ENCODE measurements at regions not wholly inside any gene's neighbourhood (a gene's known extent, or its start where the extent isn't known, plus 50 kb on each side); places are given as distances from the start of the nearest gene placed in this dataset.

DNA sequence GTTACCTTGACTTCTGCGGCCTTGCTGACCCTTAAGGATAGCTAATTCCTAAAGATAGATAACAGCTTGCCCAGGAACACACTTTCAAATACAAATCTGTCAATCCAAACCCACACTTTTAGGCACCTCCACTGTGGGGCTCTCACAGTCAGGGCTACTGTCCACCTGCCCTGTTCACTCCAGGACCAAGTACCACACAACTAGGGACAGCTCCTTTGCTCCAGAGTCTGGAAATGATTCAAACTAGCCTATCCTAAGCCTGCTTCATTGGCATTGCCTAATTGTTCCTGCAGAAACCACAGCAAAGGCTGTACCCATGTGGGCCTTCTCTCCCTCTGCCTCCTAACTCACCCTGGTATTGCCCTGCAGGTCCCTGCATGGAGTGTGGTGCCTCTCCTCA, 538.9 kb upstream of the IGFBP3 start:
- H3K4me3 ChIP-seq (ENCODE audit: low read depth, low read length) = no peak overlapping the region
- TF ChIP-seq, protein P1, sequence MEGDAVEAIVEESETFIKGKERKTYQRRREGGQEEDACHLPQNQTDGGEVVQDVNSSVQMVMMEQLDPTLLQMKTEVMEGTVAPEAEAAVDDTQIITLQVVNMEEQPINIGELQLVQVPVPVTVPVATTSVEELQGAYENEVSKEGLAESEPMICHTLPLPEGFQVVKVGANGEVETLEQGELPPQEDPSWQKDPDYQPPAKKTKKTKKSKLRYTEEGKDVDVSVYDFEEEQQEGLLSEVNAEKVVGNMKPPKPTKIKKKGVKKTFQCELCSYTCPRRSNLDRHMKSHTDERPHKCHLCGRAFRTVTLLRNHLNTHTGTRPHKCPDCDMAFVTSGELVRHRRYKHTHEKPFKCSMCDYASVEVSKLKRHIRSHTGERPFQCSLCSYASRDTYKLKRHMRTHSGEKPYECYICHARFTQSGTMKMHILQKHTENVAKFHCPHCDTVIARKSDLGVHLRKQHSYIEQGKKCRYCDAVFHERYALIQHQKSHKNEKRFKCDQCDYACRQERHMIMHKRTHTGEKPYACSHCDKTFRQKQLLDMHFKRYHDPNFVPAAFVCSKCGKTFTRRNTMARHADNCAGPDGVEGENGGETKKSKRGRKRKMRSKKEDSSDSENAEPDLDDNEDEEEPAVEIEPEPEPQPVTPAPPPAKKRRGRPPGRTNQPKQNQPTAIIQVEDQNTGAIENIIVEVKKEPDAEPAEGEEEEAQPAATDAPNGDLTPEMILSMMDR (IDR thresholded peaks at IDR 0.05; ENCODE audit: control insufficient read depth, extremely low read depth, insufficient read depth) = no peak
- DNase-seq (ENCODE audit: low read depth) = no peak

DNA sequence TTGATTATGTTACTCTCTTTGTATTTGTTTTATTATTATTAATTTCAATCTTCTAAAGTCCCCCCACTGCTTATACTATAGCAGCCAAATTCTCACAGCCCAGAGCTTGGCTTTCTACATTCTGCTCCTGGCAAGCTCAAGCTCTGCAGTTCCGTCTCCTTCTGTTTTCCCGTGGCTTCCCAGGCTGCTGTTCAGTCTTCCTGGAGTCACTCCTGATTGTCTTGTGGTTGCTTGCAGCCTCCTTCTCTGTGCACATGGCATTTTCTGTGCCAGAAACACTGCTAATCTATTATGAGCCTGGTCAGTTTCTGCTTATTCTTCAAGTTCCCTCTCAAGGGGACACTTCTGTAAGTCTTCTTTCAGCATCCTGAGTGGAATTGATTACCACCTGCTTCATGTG, 533.7 kb upstream of the IGFBP3 start:
- H3K4me3 ChIP-seq (ENCODE audit: low read depth, low read length) = no peak overlapping the region
- no peak for DNase-seq (ENCODE audit: low read depth)
- TF ChIP-seq, protein P1 (IDR thresholded peaks at IDR 0.05; ENCODE audit: control insufficient read depth, extremely low read depth, insufficient read depth) = no peak

DNA sequence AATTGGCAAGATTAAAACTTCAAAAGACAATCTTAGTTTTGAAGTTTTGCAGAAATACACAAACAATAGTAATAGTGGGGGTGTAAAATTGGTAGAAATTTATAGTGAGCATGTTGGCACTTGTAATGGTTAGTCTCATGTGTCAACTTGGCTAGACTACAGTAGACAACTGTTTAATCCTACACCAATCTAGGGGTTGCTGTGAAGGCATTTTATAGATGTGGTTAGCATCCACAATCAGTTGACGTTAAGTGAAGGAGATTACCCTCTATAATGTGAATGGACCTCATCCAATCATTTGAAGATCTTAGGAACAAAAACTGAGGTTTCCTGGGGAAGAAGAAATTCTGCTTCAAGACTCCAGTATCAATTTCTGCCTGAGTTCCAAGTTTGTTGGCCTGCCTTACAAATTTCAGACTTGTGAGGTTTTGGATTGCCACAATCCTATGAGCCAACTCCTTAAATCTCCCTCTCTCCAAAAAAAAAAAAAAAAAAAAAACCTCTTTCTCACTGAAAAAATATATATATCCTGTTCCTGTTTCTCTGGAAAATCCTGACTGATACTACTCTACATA, 531.6 kb upstream of the IGFBP3 start:
- no peak for DNase-seq (ENCODE audit: low read depth)
- TF ChIP-seq, protein P1 (IDR thresholded peaks at IDR 0.05; ENCODE audit: control insufficient read depth, extremely low read depth, insufficient read depth) = no peak

DNA sequence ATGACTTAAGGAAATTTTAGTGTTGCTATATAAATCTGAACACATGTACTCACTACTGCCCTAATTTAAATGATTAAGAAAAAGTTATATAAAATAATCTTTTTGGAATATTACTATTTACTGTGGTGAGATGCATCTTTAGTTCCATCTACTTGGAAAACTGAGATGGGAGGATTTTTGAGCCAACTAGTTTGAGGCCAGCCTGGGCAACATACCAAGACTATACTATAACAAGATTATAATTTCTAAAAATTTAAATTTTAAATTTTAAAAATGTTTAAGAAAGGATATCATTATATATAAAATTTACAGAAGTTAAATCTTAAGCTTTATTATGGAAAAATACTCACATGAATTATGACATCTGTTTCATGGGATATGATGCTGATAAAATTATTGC, 530.8 kb upstream of the IGFBP3 start:
- H3K4me3 ChIP-seq (ENCODE audit: low read depth, low read length) = no peak overlapping the region
- TF ChIP-seq, protein P1 (IDR thresholded peaks at IDR 0.05; ENCODE audit: control insufficient read depth, extremely low read depth, insufficient read depth) = no peak
- DNase-seq (ENCODE audit: low read depth) = no peak

More for the DNA sequence above, 531.6 kb upstream of the IGFBP3 start:
- no peak overlapping the region for H3K4me3 ChIP-seq (ENCODE audit: low read depth, low read length)

DNA sequence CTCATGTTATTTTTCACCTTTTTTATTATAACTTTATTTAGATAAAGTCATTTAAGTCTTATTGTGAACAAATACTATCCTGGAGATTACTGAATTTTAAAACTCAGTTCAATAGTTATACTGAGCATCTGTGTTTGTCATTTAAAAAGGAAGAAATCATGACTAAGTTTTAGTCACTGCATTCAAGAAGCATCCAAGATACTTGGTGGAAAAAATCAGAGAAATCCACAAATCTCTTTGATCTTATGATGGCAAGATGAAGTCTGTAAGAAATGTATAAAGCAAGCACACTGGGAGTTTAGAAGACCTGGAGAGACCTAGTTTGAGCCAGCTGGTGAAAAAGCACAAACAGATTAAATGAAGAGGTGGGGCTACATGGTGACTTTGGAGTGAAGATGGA, 529.8 kb upstream of the IGFBP3 start:
- TF ChIP-seq, protein P1 (IDR thresholded peaks at IDR 0.05; ENCODE audit: control insufficient read depth, extremely low read depth, insufficient read depth) = no peak
- no peak for DNase-seq (ENCODE audit: low read depth)
- no peak overlapping the region for H3K4me3 ChIP-seq (ENCODE audit: low read depth, low read length)

- no peak overlapping the region for H3K4me3 ChIP-seq (ENCODE audit: low read depth, low read length)
- TF ChIP-seq, protein P1 (IDR thresholded peaks at IDR 0.05; ENCODE audit: control insufficient read depth, extremely low read depth, insufficient read depth) = no peak
- DNase-seq (ENCODE audit: low read depth) = no peak
Measured at GRCh38 chr7:46450425-46450824, 529.4 kb upstream of the IGFBP3 start.

- no peak for DNase-seq (ENCODE audit: low read depth)
- TF ChIP-seq, protein P1 (IDR thresholded peaks at IDR 0.05; ENCODE audit: control insufficient read depth, extremely low read depth, insufficient read depth) = no peak
- no peak overlapping the region for H3K4me3 ChIP-seq (ENCODE audit: low read depth, low read length)
Measured at GRCh38 chr7:46449743-46450142, 528.7 kb upstream of the IGFBP3 start.
